Spleen (tissue), 7 donors: ENCODE measurements at regions not wholly inside any gene's neighbourhood (a gene's known extent, or its start where the extent isn't known, plus 50 kb on each side); places are given as distances from the start of the nearest gene placed in this dataset.
"Not testable (repeated sequence)": the region's sequence is repeated elsewhere in the genome, so short reads cannot be mapped to it uniquely, and the experiment has no call there.

ENCODE experiments used
- POLR2A ChIP-seq, 3 donors: fragments of 450-650 bp; IDR thresholded peaks; one replicate each; pipeline ENCODE4 v1.5.1; 2017; ENCODE audit warnings: antibody characterized with exemption in 3 of 3, mild to moderate bottlenecking in 1 of 3
- POLR2AphosphoS5 ChIP-seq, 3 donors: sonication (generic); formaldehyde crosslinking; IDR thresholded peaks; one replicate each; pipeline ENCODE4 v1.5.1; 2017; ENCODE audit warnings: antibody characterized with exemption in 3 of 3
- TF ChIP-seq, protein P1 (sequence below), 11 experiments: fragments of 200-600 bp in 7 of 11; fragments of 450-650 bp in 4 of 11; sonication (generic) in 4 of 11; IDR thresholded peaks in 8 of 11; conservative IDR thresholded peaks in 3 of 11; 1 replicate in 7 of 11; 2 replicates in 4 of 11; pipeline versions ENCODE4 v1.4.0 to v1.8.0; 2016 to 2021; ENCODE audit warnings: antibody characterized with exemption in 11 of 11, inconsistent platforms in 4 of 11, mild to moderate bottlenecking in 1 of 11
- donor health status: DM: no; HTN: no; CAD: no; lungs with moderate emphysema.
- donor health status: DM: no; HTN: no; CAD: no.
- donor health status: DM: no; HTN: no; CAD: no.

DNA sequence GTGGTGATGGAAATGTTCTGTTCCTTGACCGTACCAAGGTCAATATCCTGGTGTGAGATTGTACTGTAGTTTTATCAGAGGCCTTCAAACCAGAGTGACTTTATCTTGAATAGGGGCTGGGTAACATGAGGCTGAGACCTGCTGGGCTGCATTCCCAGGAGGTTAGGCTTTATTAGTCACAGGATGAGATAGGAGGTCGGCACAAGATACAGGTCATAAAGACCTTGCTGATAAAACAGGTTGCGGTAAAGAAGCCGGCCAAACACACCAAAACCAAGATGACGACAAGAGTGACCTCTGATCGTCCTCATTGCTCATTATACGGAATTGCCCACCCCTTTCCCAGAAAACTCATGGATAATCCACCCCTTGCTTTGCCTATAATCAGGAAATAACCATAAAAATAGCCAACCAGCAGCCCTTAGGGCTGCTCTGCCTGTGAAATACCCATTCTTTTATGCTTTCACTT lies 123.8 kb upstream of the MXRA5 start:
- TF ChIP-seq, protein P1, sequence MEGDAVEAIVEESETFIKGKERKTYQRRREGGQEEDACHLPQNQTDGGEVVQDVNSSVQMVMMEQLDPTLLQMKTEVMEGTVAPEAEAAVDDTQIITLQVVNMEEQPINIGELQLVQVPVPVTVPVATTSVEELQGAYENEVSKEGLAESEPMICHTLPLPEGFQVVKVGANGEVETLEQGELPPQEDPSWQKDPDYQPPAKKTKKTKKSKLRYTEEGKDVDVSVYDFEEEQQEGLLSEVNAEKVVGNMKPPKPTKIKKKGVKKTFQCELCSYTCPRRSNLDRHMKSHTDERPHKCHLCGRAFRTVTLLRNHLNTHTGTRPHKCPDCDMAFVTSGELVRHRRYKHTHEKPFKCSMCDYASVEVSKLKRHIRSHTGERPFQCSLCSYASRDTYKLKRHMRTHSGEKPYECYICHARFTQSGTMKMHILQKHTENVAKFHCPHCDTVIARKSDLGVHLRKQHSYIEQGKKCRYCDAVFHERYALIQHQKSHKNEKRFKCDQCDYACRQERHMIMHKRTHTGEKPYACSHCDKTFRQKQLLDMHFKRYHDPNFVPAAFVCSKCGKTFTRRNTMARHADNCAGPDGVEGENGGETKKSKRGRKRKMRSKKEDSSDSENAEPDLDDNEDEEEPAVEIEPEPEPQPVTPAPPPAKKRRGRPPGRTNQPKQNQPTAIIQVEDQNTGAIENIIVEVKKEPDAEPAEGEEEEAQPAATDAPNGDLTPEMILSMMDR (IDR thresholded peaks at IDR 0.05 in 8 of 11, conservative IDR thresholded peaks at IDR 0.05 in 3 of 11) = not testable (repeated sequence)
- not testable (repeated sequence) for TF ChIP-seq POLR2A, POLR2AphosphoS5 (IDR thresholded peaks at IDR 0.05)
